WERI-Rb-1 (cell line): ENCODE measurements at regions not wholly inside any gene's neighbourhood (a gene's known extent, or its start where the extent isn't known, plus 50 kb on each side); places are given as distances from the start of the nearest gene placed in this dataset.

Experiments
- DNase-seq: peaks from one replicate; pipeline ENCODE4 v3.0.0-alpha.2; 2020
- H3K27ac ChIP-seq: fragments of 250-450 bp; sonication (Bioruptor Pico); 2 replicates; pipeline ENCODE4 v1.5.1; 2020; ENCODE audit warnings: mild to moderate bottlenecking, moderate library complexity
- H3K27me3 ChIP-seq: fragments of 250-450 bp; sonication (Bioruptor Pico); 2 replicates; pipeline ENCODE4 v1.5.1; 2021; ENCODE audit warnings: mild to moderate bottlenecking, low read depth, moderate library complexity; ENCODE audit not compliant: insufficient read depth, severe bottlenecking
- H3K36me3 ChIP-seq: fragments of 250-450 bp; sonication (Bioruptor Pico); 2 replicates; pipeline ENCODE4 v1.5.1; 2020; ENCODE audit warnings: mild to moderate bottlenecking, moderate library complexity
- H3K4me3 ChIP-seq: 2 replicates; pipeline ENCODE4 v1.5.1; 2011; ENCODE audit warnings: low read depth, mild to moderate bottlenecking, control low read depth, low read length
- H3K9me3 ChIP-seq: fragments of 250-450 bp; sonication (Bioruptor Pico); 2 replicates; pipeline ENCODE4 v1.5.1; 2021; ENCODE audit warnings: mild to moderate bottlenecking, moderate library complexity; ENCODE audit not compliant: severe bottlenecking
- CTCF ChIP-seq: IDR thresholded peaks from 2 replicates; pipeline ENCODE4 v1.5.1; 2011; ENCODE audit warnings: low read depth, mild to moderate bottlenecking, control low read depth, inconsistent platforms, low read length

- Histone ChIP-seq H3K9me3 (no peaks in the 10 kb centered on the region), H3K4me3 (no peak overlapping the region), H3K27ac (no peak overlapping the region), H3K36me3 (no peaks in the 10 kb centered on the region), H3K27me3 (no peaks in the 10 kb centered on the region)
- no peak for TF ChIP-seq CTCF
- DNase-seq, result no peak
Observed at GRCh38 chr7:98467570-98468312, 66.9 kb upstream of the BAIAP2L1 start.

DNA sequence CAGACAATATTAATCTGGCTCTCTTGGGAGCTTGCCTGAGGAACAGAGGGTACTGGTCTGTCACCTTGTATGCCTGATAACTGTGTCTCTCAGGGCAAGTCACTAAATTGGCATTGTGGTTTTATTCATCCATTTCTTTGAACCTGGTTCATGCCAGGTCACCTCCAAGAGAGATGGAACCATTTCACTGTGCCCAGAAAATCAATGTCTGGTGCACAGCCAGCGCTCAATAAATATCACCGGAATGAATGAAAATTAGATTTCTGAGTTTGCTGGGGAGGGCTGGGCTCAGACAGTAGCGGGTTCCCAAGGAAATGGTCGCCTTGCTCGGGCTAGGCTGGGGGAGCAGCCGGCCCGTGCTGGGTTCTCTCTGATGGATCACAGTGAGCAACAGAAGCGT lies 64.1 kb upstream of the BAIAP2L1 start:
- Histone ChIP-seq H3K36me3 (no peaks in the 10 kb centered on the region), H3K27me3 (no peaks in the 10 kb centered on the region), H3K4me3 (no peak overlapping the region), H3K27ac (no peak overlapping the region), H3K9me3 (no peaks in the 10 kb centered on the region)
- no peak for TF ChIP-seq CTCF
- no peak for DNase-seq

GRCh38 chr7:98464558-98464940 lies 63.7 kb upstream of the BAIAP2L1 start:
- H3K27ac ChIP-seq, result no peak overlapping the region
- no peak for TF ChIP-seq CTCF
- H3K9me3 ChIP-seq, result no peaks in the 10 kb centered on the region
- no peak for DNase-seq
- H3K36me3 ChIP-seq, result no peaks in the 10 kb centered on the region
- H3K4me3 ChIP-seq, result no peak overlapping the region
- no peaks in the 10 kb centered on the region for H3K27me3 ChIP-seq

DNA sequence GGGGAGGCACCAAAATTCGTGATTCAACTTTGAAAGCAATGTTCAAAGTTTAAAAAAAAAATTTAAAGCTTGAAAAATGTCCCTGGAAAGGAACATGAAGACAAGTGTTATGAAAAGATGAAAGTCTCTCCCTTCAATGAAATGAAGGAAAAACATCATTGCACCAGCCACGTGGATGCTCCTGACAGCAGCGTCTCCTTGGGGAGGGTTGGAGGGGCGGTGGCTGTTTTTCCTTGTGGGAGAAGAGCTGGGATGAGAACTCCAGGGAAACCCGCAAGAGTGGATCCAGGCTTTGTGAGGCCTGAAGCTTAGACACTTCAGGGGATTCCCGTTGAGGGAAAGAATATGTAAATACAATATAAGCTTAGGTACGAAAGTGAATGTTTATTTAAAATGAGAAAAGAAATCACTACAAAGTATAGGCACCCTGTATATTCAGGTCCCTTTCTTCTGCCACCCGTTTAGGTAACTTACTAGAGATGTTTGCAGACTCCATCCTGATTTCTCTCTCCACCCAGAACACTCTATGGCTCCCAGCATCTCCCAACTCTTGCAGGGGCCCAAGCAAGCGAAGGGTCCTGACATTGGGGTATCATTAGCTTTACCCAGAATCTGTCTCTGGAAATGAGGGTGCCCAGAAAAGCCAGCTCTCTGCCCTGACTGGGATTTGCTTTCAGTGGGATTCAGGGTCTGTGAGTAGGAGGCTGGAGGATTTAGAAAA lies 63.1 kb upstream of the BAIAP2L1 start:
- no peak for DNase-seq
- no peak for TF ChIP-seq CTCF
- Histone ChIP-seq H3K36me3 (no peaks in the 10 kb centered on the region), H3K4me3 (no peak overlapping the region), H3K27me3 (no peaks in the 10 kb centered on the region), H3K27ac (no peak overlapping the region), H3K9me3 (no peaks in the 10 kb centered on the region)

GRCh38 chr7:98462911-98463633 lies 62.2 kb upstream of the BAIAP2L1 start:
- H3K36me3 ChIP-seq, result no peaks in the 10 kb centered on the region
- H3K27me3 ChIP-seq, result no peaks in the 10 kb centered on the region
- no peak for DNase-seq
- no peaks in the 10 kb centered on the region for H3K9me3 ChIP-seq
- H3K4me3 ChIP-seq, result no peak overlapping the region
- no peak for TF ChIP-seq CTCF
- H3K27ac ChIP-seq, result no peak overlapping the region
